HG02840 (cell line): ENCODE measurements at regions not wholly inside any gene's neighbourhood (a gene's known extent, or its start where the extent isn't known, plus 50 kb on each side); places are given as distances from the start of the nearest gene placed in this dataset.
"Not testable (repeated sequence)": the region's sequence is repeated elsewhere in the genome, so short reads cannot be mapped to it uniquely, and the experiment has no call there.

ENCODE experiments used
- ATAC-seq: cut with Tn5 transposase; IDR thresholded peaks from one replicate; pipeline ENCODE4 v1.9.1; 2021; ENCODE audit warnings: mild to moderate bottlenecking, moderate library complexity, moderate number of reproducible peaks; ENCODE audit not compliant: unreplicated experiment, low FRiP score

- no peak for ATAC-seq
These were observed 146.7 kb upstream of the KLF12 start for GRCh38 chr13:74280795-74281490.

- ATAC-seq: no peak
These were observed 146.0 kb upstream of the KLF12 start for GRCh38 chr13:74280093-74280794.

GRCh38 chr13:74278901-74279300, 144.7 kb upstream of the KLF12 start:
- ATAC-seq: no peak

GRCh38 chr13:74274916-74275315, 140.7 kb upstream of the KLF12 start:
- ATAC-seq: no peak

GRCh38 chr13:74273581-74273980, 139.4 kb upstream of the KLF12 start:
- ATAC-seq: no peak

- no peak for ATAC-seq
These were observed 138.6 kb upstream of the KLF12 start for GRCh38 chr13:74272826-74273225.

GRCh38 chr13:74270018-74270417, 135.8 kb upstream of the KLF12 start:
- ATAC-seq: no peak

GRCh38 chr13:74266861-74267260, 132.7 kb upstream of the KLF12 start:
- ATAC-seq: no peak

- ATAC-seq: no peak
These were observed 132.1 kb upstream of the KLF12 start for GRCh38 chr13:74266309-74266708.

- no peak for ATAC-seq
These were observed 130.1 kb upstream of the KLF12 start for GRCh38 chr13:74264333-74264732.

- ATAC-seq: not testable (repeated sequence)
These were observed 126.2 kb upstream of the KLF12 start for GRCh38 chr13:74260420-74260819.

- ATAC-seq: no peak
These were observed 125.4 kb upstream of the KLF12 start for GRCh38 chr13:74259641-74260040.

GRCh38 chr13:74258961-74259360, 124.8 kb upstream of the KLF12 start:
- no peak for ATAC-seq

GRCh38 chr13:74256969-74257368, 122.8 kb upstream of the KLF12 start:
- ATAC-seq: no peak

- no peak for ATAC-seq
These were observed 119.0 kb upstream of the KLF12 start for GRCh38 chr13:74253161-74253560.

- no peak for ATAC-seq
These were observed 117.7 kb upstream of the KLF12 start for GRCh38 chr13:74251778-74252519.

GRCh38 chr13:74250738-74251190, 116.6 kb upstream of the KLF12 start:
- ATAC-seq: no peak

- no peak for ATAC-seq
These were observed 114.3 kb upstream of the KLF12 start for GRCh38 chr13:74248477-74248876.

GRCh38 chr13:74246487-74246886, 112.3 kb upstream of the KLF12 start:
- no peak for ATAC-seq

GRCh38 chr13:74243637-74244526, 109.7 kb upstream of the KLF12 start:
- ATAC-seq: no peak
